GM12878 (cell line): ENCODE measurements at regions not wholly inside any gene's neighbourhood (a gene's known extent, or its start where the extent isn't known, plus 50 kb on each side); places are given as distances from the start of the nearest gene placed in this dataset.

Experiments
- ATAC-seq: fragments of 200-7000 bp; cut with Tn5 transposase; 3 replicates; pipeline ENCODE4 v1.9.1; 2020; ENCODE audit warnings: mild to moderate bottlenecking, moderate library complexity
- BruUV-seq: library from RNA; stranded (reverse); fragments of 400-500 nt; replicated peaks from 2 replicates; lab custom pipeline; 2021; lab: Mats Ljungman, UMichigan
- CTCF ChIA-PET: fragments of 300-600 bp; sonication (Branson Sonifier 250); formaldehyde crosslinking; extraction: SDS; loops from one replicate; lab custom pipeline; 2021; ENCODE audit warnings: inconsistent platforms; lab: Yijun Ruan, JAX
- POLR2A ChIA-PET: fragments of 350-600 bp; formaldehyde crosslinking; extraction: SDS; loops from one replicate; lab custom pipeline; 2021; ENCODE audit warnings: inconsistent platforms; lab: Charles Lee
- RAD21 ChIA-PET: fragments of 300-600 bp; sonication (Branson Sonifier 250); formaldehyde crosslinking; loops from one replicate; lab custom pipeline; 2023; ENCODE audit warnings: antibody characterized with exemption; ENCODE audit not compliant: unreplicated experiment; lab: Charles Lee
- SMC1A ChIA-PET: fragments of 300-600 bp; sonication (Branson Sonifier 250); formaldehyde crosslinking; loops from one replicate; lab custom pipeline; 2023; ENCODE audit not compliant: unreplicated experiment, uncharacterized antibody; lab: Charles Lee
- DNase-seq: peaks from one replicate; pipeline ENCODE4 v3.0.0-alpha.2; 2011; ENCODE audit warnings: low read depth, low spot score
- FAIRE-seq: peaks from 3 replicates; lab custom pipeline; 2011; peaks lifted over from hg19 to GRCh38; lab: Jason Lieb, UNC
- H2AFZ ChIP-seq: 2 replicates; pipeline ENCODE4 v1.6.0; 2011; ENCODE audit warnings: low read depth, low read length, control low read depth; ENCODE audit not compliant: control insufficient read depth
- H3K27ac ChIP-seq: 2 replicates; pipeline ENCODE4 v1.5.1; 2011; ENCODE audit warnings: control low read depth; ENCODE audit not compliant: control insufficient read depth, insufficient read depth
- H3K27me3 ChIP-seq, 2 experiments: replicated peaks in 1 of 2; 2 replicates each; pipeline versions ENCODE4 v1.6.0 to v1.6.1; 2011; ENCODE audit warnings: low read length in 1 of 2; ENCODE audit not compliant: control insufficient read depth in 2 of 2, insufficient read depth in 2 of 2
- H3K36me3 ChIP-seq, 2 experiments: 2 replicates each; pipeline ENCODE4 v1.5.1; 2011; ENCODE audit warnings: low read length in 1 of 2; ENCODE audit not compliant: control insufficient read depth in 2 of 2, insufficient read depth in 2 of 2
- H3K4me1 ChIP-seq: 2 replicates; pipeline ENCODE4 v1.6.1; 2011; ENCODE audit warnings: mild to moderate bottlenecking, low read length, moderate library complexity, mixed read lengths; ENCODE audit not compliant: control insufficient read depth, insufficient read depth
- H3K4me2 ChIP-seq: 2 replicates; pipeline ENCODE4 v1.6.0; 2011; ENCODE audit warnings: control low read depth; ENCODE audit not compliant: control insufficient read depth, insufficient read depth
- H3K4me3 ChIP-seq: fragments of 200-600 bp; sonication (generic); 2 replicates; pipeline ENCODE4 v1.5.1; 2016
- H3K79me2 ChIP-seq: 2 replicates; pipeline ENCODE4 v1.6.0; 2011; ENCODE audit warnings: low read length; ENCODE audit not compliant: control insufficient read depth, insufficient read depth
- H3K9ac ChIP-seq: 2 replicates; pipeline ENCODE4 v1.8.0; 2011; ENCODE audit warnings: low read length, control low read depth, mixed read lengths; ENCODE audit not compliant: control insufficient read depth, insufficient read depth
- H3K9me3 ChIP-seq: replicated peaks from 3 replicates; pipeline ENCODE4 v1.5.1; 2011; ENCODE audit warnings: mild to moderate bottlenecking, low read length; ENCODE audit not compliant: control insufficient read depth, insufficient read depth
- H4K20me1 ChIP-seq: 2 replicates; pipeline ENCODE4 v1.6.0; 2011; ENCODE audit not compliant: control insufficient read depth, insufficient read depth
- BACH1 ChIP-seq: fragments of 450-650 bp; IDR thresholded peaks from 2 replicates; pipeline ENCODE4 v1.6.1; 2017; ENCODE audit warnings: mild to moderate bottlenecking, borderline replicate concordance
- SIN3A ChIP-seq: IDR thresholded peaks from 2 replicates; pipeline ENCODE4 v1.6.1; 2012; ENCODE audit warnings: low read depth, low read length, improper control_type of control experiment
- ZBED1 ChIP-seq: IDR thresholded peaks from 2 replicates; pipeline ENCODE4 v1.6.1; 2016; ENCODE audit warnings: borderline replicate concordance
- WGBS: methylation state at CpG from one replicate; pipeline ENCODE4 v1.1.6; 2016; ENCODE audit warnings: low lambda C conversion rate; ENCODE audit not compliant: insufficient replicate concordance, insufficient coverage; ENCODE audit errors: missing lambda C conversion rate; 5-methylcytosine and 5-hydroxymethylcytosine counted together
- in situ Hi-C: fragments of 300-500 bp; cut with MboI; formaldehyde crosslinking; loops from 9 replicates; pipeline ENCODE4 v1.14.3; 2018; ENCODE audit warnings: mixed read lengths
- intact Hi-C: fragments of 100-400 bp; cut with micrococcal nuclease; formaldehyde crosslinking; loops from one replicate; pipeline ENCODE4 v1.14.2; 2022; ENCODE audit not compliant: unreplicated experiment
- TF ChIP-seq, protein P1 (sequence below): fragments of 450-650 bp; IDR thresholded peaks from 2 replicates; pipeline ENCODE4 v1.6.1; 2017; ENCODE audit warnings: mild to moderate bottlenecking, low read depth, inconsistent platforms; ENCODE audit not compliant: poor library complexity, severe bottlenecking
- TF ChIP-seq, protein P2 (sequence below): IDR thresholded peaks from 2 replicates; pipeline ENCODE4 v1.6.1; 2012; ENCODE audit warnings: improper control_type of control experiment, low read depth, low read length; ENCODE audit not compliant: insufficient replicate concordance
- TF ChIP-seq, protein P3 (sequence below): fragments of 450-650 bp; IDR thresholded peaks from 2 replicates; pipeline ENCODE4 v1.6.1; 2018; ENCODE audit warnings: mild to moderate bottlenecking, low read depth, moderate library complexity; ENCODE audit not compliant: partially characterized antibody

DNA sequence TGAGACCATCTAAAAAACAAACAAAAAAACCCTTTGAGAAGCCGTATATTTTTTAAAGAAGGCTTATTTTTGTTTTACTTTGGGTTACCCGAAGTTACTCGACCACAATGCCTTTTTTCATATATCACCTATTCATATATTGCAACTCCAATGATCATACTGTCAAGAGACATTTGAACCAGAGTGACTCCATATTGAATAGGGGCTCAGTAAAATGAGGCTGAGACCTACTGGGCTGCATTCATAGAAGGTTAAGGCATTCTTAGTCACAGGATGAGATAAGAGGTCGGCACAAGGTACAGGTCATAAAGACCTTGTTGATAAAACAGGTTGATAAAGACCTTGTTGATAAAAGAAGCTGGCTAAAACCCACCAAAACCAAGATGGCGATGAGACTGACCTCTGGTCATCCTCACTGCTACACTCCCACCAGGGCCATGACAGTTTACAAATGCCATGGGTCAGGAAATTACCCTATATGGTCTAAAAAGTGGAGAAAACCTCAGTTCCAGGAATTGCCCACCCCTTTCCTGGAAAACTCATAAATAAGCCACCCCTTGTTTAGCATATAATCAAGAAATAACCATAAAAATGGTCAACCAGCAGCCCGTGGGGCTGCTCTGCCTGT lies 50.0 kb upstream of the PKP2 start:
- ATAC-seq (no peak), FAIRE-seq (no peak), DNase-seq (no peak)
- Histone ChIP-seq H3K79me2 (no peaks in the 10 kb centered on the region), H3K9me3 (no peaks in the 10 kb centered on the region), H3K4me1 (no peaks in the 10 kb centered on the region), H3K27ac (no peak overlapping the region), H3K4me3 (no peak overlapping the region), H3K27me3 (no peaks in the 10 kb centered on the region), H2AFZ (no peak overlapping the region), H3K9ac (no peak overlapping the region), H3K36me3 (no peaks in the 10 kb centered on the region), H3K4me2 (no peak overlapping the region), H4K20me1 (no peaks in the 10 kb centered on the region)
- SMC1A ChIA-PET = interaction anchor here (0.7 kb wide), 1 partner anchor 1075 kb away, joined by 4 read pairs; the partner anchor contains the start of gene ALG10
- in situ Hi-C loops (loop anchor here (25.0 kb wide), 1 partner anchor 1066 kb away; the partner anchor contains the start of gene ALG10), intact Hi-C loops (no loop called here)
- RAD21 ChIA-PET = no interaction called here
- CTCF ChIA-PET = interaction anchor here (1.3 kb wide), 1 partner anchor 192 kb away, joined by 3 read pairs; no protein-coding TSS in a partner anchor
- 1% methylated on average over 6 of the region's 6 CpGs for WGBS
- no TSS peak for BruUV-seq
- POLR2A ChIA-PET = no interaction called here
- TF ChIP-seq, protein P1, sequence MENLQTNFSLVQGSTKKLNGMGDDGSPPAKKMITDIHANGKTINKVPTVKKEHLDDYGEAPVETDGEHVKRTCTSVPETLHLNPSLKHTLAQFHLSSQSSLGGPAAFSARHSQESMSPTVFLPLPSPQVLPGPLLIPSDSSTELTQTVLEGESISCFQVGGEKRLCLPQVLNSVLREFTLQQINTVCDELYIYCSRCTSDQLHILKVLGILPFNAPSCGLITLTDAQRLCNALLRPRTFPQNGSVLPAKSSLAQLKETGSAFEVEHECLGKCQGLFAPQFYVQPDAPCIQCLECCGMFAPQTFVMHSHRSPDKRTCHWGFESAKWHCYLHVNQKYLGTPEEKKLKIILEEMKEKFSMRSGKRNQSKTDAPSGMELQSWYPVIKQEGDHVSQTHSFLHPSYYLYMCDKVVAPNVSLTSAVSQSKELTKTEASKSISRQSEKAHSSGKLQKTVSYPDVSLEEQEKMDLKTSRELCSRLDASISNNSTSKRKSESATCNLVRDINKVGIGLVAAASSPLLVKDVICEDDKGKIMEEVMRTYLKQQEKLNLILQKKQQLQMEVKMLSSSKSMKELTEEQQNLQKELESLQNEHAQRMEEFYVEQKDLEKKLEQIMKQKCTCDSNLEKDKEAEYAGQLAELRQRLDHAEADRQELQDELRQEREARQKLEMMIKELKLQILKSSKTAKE = no peak
- no peak for TF ChIP-seq ZBED1
- TF ChIP-seq, protein P2, sequence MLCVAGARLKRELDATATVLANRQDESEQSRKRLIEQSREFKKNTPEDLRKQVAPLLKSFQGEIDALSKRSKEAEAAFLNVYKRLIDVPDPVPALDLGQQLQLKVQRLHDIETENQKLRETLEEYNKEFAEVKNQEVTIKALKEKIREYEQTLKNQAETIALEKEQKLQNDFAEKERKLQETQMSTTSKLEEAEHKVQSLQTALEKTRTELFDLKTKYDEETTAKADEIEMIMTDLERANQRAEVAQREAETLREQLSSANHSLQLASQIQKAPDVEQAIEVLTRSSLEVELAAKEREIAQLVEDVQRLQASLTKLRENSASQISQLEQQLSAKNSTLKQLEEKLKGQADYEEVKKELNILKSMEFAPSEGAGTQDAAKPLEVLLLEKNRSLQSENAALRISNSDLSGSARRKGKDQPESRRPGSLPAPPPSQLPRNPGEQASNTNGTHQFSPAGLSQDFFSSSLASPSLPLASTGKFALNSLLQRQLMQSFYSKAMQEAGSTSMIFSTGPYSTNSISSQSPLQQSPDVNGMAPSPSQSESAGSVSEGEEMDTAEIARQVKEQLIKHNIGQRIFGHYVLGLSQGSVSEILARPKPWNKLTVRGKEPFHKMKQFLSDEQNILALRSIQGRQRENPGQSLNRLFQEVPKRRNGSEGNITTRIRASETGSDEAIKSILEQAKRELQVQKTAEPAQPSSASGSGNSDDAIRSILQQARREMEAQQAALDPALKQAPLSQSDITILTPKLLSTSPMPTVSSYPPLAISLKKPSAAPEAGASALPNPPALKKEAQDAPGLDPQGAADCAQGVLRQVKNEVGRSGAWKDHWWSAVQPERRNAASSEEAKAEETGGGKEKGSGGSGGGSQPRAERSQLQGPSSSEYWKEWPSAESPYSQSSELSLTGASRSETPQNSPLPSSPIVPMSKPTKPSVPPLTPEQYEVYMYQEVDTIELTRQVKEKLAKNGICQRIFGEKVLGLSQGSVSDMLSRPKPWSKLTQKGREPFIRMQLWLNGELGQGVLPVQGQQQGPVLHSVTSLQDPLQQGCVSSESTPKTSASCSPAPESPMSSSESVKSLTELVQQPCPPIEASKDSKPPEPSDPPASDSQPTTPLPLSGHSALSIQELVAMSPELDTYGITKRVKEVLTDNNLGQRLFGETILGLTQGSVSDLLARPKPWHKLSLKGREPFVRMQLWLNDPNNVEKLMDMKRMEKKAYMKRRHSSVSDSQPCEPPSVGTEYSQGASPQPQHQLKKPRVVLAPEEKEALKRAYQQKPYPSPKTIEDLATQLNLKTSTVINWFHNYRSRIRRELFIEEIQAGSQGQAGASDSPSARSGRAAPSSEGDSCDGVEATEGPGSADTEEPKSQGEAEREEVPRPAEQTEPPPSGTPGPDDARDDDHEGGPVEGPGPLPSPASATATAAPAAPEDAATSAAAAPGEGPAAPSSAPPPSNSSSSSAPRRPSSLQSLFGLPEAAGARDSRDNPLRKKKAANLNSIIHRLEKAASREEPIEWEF = no peak
- TF ChIP-seq, protein P3, sequence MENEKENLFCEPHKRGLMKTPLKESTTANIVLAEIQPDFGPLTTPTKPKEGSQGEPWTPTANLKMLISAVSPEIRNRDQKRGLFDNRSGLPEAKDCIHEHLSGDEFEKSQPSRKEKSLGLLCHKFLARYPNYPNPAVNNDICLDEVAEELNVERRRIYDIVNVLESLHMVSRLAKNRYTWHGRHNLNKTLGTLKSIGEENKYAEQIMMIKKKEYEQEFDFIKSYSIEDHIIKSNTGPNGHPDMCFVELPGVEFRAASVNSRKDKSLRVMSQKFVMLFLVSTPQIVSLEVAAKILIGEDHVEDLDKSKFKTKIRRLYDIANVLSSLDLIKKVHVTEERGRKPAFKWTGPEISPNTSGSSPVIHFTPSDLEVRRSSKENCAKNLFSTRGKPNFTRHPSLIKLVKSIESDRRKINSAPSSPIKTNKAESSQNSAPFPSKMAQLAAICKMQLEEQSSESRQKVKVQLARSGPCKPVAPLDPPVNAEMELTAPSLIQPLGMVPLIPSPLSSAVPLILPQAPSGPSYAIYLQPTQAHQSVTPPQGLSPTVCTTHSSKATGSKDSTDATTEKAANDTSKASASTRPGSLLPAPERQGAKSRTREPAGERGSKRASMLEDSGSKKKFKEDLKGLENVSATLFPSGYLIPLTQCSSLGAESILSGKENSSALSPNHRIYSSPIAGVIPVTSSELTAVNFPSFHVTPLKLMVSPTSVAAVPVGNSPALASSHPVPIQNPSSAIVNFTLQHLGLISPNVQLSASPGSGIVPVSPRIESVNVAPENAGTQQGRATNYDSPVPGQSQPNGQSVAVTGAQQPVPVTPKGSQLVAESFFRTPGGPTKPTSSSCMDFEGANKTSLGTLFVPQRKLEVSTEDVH = no peak
- no peak for TF ChIP-seq SIN3A
- TF ChIP-seq BACH1 = no peak
